Ishikawa (cell line): ENCODE measurements at regions not wholly inside any gene's neighbourhood (a gene's known extent, or its start where the extent isn't known, plus 50 kb on each side); places are given as distances from the start of the nearest gene placed in this dataset.

ENCODE experiments used
- ZBTB7A ChIP-seq: IDR thresholded peaks from 2 replicates; pipeline ENCODE4 v1.6.1; 2012; ENCODE audit warnings: low read depth
- TF ChIP-seq, protein P1 (sequence below): IDR thresholded peaks from 2 replicates; pipeline ENCODE4 v1.6.1; 2012

- no peak for TF ChIP-seq ZBTB7A
- TF ChIP-seq, protein P1, sequence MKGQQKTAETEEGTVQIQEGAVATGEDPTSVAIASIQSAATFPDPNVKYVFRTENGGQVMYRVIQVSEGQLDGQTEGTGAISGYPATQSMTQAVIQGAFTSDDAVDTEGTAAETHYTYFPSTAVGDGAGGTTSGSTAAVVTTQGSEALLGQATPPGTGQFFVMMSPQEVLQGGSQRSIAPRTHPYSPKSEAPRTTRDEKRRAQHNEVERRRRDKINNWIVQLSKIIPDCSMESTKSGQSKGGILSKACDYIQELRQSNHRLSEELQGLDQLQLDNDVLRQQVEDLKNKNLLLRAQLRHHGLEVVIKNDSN = no peak
Observed at GRCh38 chr3:72049300-72049699, 264.4 kb upstream of the PROK2 start.
